ENCODE measurements at regions not wholly inside any gene's neighbourhood (a gene's known extent, or its start where the extent isn't known, plus 50 kb on each side); places are given as distances from the start of the nearest gene placed in this dataset.

GRCh38 chr3:117278424-117279190 is 569.0 kb downstream of the TUSC7 start:
- no peaks in the 10 kb centered on the region for H3K9me3 Mint-ChIP-seq (ENCODE audit: unreplicated experiment)
- DNase-seq (ENCODE audit: low spot score): no peak

GRCh38 chr3:117281371-117281770 is 571.8 kb downstream of the TUSC7 start:
- H3K4me1 Mint-ChIP-seq (ENCODE audit: unreplicated experiment): peaks cover 7% of the 10 kb centered on the region
- H3K27me3 Mint-ChIP-seq (ENCODE audit: unreplicated experiment): no peaks in the 10 kb centered on the region
- no peaks in the 10 kb centered on the region for H3K9me3 Mint-ChIP-seq (ENCODE audit: unreplicated experiment)
- no peak overlapping the region for H3K4me3 Mint-ChIP-seq (ENCODE audit: unreplicated experiment)
- H3K36me3 Mint-ChIP-seq (ENCODE audit: low read depth, unreplicated experiment): no peaks in the 10 kb centered on the region
- no peak for TF ChIP-seq CTCF (IDR thresholded peaks at IDR 0.05; ENCODE audit: unreplicated experiment)
- H3K27ac Mint-ChIP-seq (ENCODE audit: unreplicated experiment): no peak overlapping the region
- no peak for DNase-seq (ENCODE audit: low spot score)

More at GRCh38 chr3:117278424-117279190, 569.0 kb downstream of the TUSC7 start:
- Mint-ChIP-seq H3K4me3 (ENCODE audit: unreplicated experiment) (no peak overlapping the region), H3K36me3 (ENCODE audit: low read depth, unreplicated experiment) (no peaks in the 10 kb centered on the region), H3K4me1 (ENCODE audit: unreplicated experiment) (peaks cover 7% of the 10 kb centered on the region), H3K27ac (ENCODE audit: unreplicated experiment) (no peak overlapping the region), H3K27me3 (ENCODE audit: unreplicated experiment) (no peaks in the 10 kb centered on the region)
- no peak for TF ChIP-seq CTCF (IDR thresholded peaks at IDR 0.05; ENCODE audit: unreplicated experiment)

- no peaks in the 10 kb centered on the region for H3K9me3 Mint-ChIP-seq (ENCODE audit: unreplicated experiment)
- TF ChIP-seq CTCF (IDR thresholded peaks at IDR 0.05; ENCODE audit: unreplicated experiment): no peak
These were observed 573.0 kb downstream of the TUSC7 start for GRCh38 chr3:117282566-117282965.

GRCh38 chr3:117285737-117286136 is 576.2 kb downstream of the TUSC7 start:
- no peaks in the 10 kb centered on the region for H3K4me1 Mint-ChIP-seq (ENCODE audit: unreplicated experiment)
- TF ChIP-seq CTCF (IDR thresholded peaks at IDR 0.05; ENCODE audit: unreplicated experiment): no peak

More at GRCh38 chr3:117282566-117282965, 573.0 kb downstream of the TUSC7 start:
- Mint-ChIP-seq H3K36me3 (ENCODE audit: low read depth, unreplicated experiment) (no peaks in the 10 kb centered on the region), H3K4me3 (ENCODE audit: unreplicated experiment) (no peak overlapping the region), H3K4me1 (ENCODE audit: unreplicated experiment) (peaks cover 7% of the 10 kb centered on the region), H3K27ac (ENCODE audit: unreplicated experiment) (no peak overlapping the region), H3K27me3 (ENCODE audit: unreplicated experiment) (no peaks in the 10 kb centered on the region)
- no peak for DNase-seq (ENCODE audit: low spot score)

GRCh38 chr3:117286488-117286887 is 576.9 kb downstream of the TUSC7 start:
- Mint-ChIP-seq H3K36me3 (ENCODE audit: low read depth, unreplicated experiment) (no peaks in the 10 kb centered on the region), H3K27me3 (ENCODE audit: unreplicated experiment) (no peaks in the 10 kb centered on the region), H3K27ac (ENCODE audit: unreplicated experiment) (no peak overlapping the region), H3K4me3 (ENCODE audit: unreplicated experiment) (no peak overlapping the region), H3K4me1 (ENCODE audit: unreplicated experiment) (no peaks in the 10 kb centered on the region), H3K9me3 (ENCODE audit: unreplicated experiment) (no peaks in the 10 kb centered on the region)
- no peak for TF ChIP-seq CTCF (IDR thresholded peaks at IDR 0.05; ENCODE audit: unreplicated experiment)
- no peak for DNase-seq (ENCODE audit: low spot score)

More at GRCh38 chr3:117285737-117286136, 576.2 kb downstream of the TUSC7 start:
- DNase-seq (ENCODE audit: low spot score): no peak
- Mint-ChIP-seq H3K36me3 (ENCODE audit: low read depth, unreplicated experiment) (no peaks in the 10 kb centered on the region), H3K27ac (ENCODE audit: unreplicated experiment) (no peak overlapping the region), H3K27me3 (ENCODE audit: unreplicated experiment) (no peaks in the 10 kb centered on the region), H3K9me3 (ENCODE audit: unreplicated experiment) (no peaks in the 10 kb centered on the region), H3K4me3 (ENCODE audit: unreplicated experiment) (no peak overlapping the region)
